H1 (cell line): ENCODE measurements at regions not wholly inside any gene's neighbourhood (a gene's known extent, or its start where the extent isn't known, plus 50 kb on each side); places are given as distances from the start of the nearest gene placed in this dataset.

Experiments used
- CTCF ChIA-PET: fragments of 300-600 bp; sonication (Branson Sonifier 250); formaldehyde crosslinking; loops from one replicate; lab custom pipeline; 2021; ENCODE audit not compliant: partially characterized antibody; lab: Charles Lee
- POLR2A ChIA-PET: fragments of 300-600 bp; sonication (Branson Sonifier 250); formaldehyde crosslinking; loops from one replicate; lab custom pipeline; 2021; ENCODE audit warnings: inconsistent platforms; ENCODE audit not compliant: partially characterized antibody; lab: Charles Lee
- DNase-seq, 2 experiments: peaks; one replicate each; pipeline versions ENCODE4 v3.0.0 to v3.0.0-alpha.2; 2010 to 2022; ENCODE audit warnings: low spot score in 2 of 2, low read depth in 1 of 2, mixed read lengths in 1 of 2
- FAIRE-seq: peaks from 2 replicates; lab custom pipeline; 2011; peaks lifted over from hg19 to GRCh38; lab: Jason Lieb, UNC
- H2AFZ ChIP-seq: 2 replicates; pipeline ENCODE4 v1.8.1; 2012; ENCODE audit warnings: low read length, inconsistent platforms
- H2AK5ac ChIP-seq: 2 replicates; pipeline ENCODE4 v1.6.1; 2013; ENCODE audit warnings: low read depth, low read length
- H2BK120ac ChIP-seq: replicated peaks from 2 replicates; pipeline ENCODE3; 2013; ENCODE audit warnings: low read depth, low read length, inconsistent platforms
- H2BK12ac ChIP-seq: 2 replicates; pipeline ENCODE4 v1.6.1; 2013; ENCODE audit warnings: low read depth, low read length
- H2BK15ac ChIP-seq: 2 replicates; pipeline ENCODE4 v1.6.1; 2013; ENCODE audit warnings: low read length
- H2BK20ac ChIP-seq: 2 replicates; pipeline ENCODE4 v1.6.1; 2013; ENCODE audit warnings: low read length
- H2BK5ac ChIP-seq: 2 replicates; pipeline ENCODE4 v1.6.1; 2013; ENCODE audit warnings: low read depth, low read length
- H3K14ac ChIP-seq: 2 replicates; pipeline ENCODE4 v1.6.1; 2013; ENCODE audit warnings: inconsistent platforms; ENCODE audit not compliant: insufficient read length
- H3K18ac ChIP-seq: 2 replicates; pipeline ENCODE4 v1.6.1; 2013; ENCODE audit warnings: low read length; ENCODE audit errors: extremely low read depth
- H3K23ac ChIP-seq: 2 replicates; pipeline ENCODE4 v1.6.1; 2013; ENCODE audit warnings: inconsistent platforms; ENCODE audit not compliant: insufficient read length
- H3K23me2 ChIP-seq: 2 replicates; pipeline ENCODE4 v1.6.1; 2013; ENCODE audit warnings: low read depth, low read length
- H3K27ac ChIP-seq: 2 replicates; pipeline ENCODE4 v1.6.1; 2011; ENCODE audit warnings: low read depth, low read length, inconsistent platforms
- H3K27me3 ChIP-seq, 4 experiments: replicated peaks in 1 of 4; 1 replicate in 1 of 4; 2 replicates in 3 of 4; pipeline versions ENCODE4 v1.6.1 to v1.8.1; 2011 to 2013; ENCODE audit warnings: low read length in 3 of 4, mild to moderate bottlenecking in 3 of 4, inconsistent platforms in 2 of 4, mixed read lengths in 2 of 4, moderate library complexity in 1 of 4; ENCODE audit not compliant: control insufficient read depth in 3 of 4, insufficient read depth in 3 of 4; ENCODE audit errors: extremely low read depth in 1 of 4
- H3K36me3 ChIP-seq, 4 experiments: 2 replicates each; pipeline versions ENCODE4 v1.6.1 to v1.8.1; 2011 to 2013; ENCODE audit warnings: mild to moderate bottlenecking in 4 of 4, low read length in 3 of 4, moderate library complexity in 2 of 4, control low read depth in 1 of 4, inconsistent platforms in 1 of 4; ENCODE audit not compliant: insufficient read depth in 4 of 4, control insufficient read depth in 2 of 4
- H3K4ac ChIP-seq: replicated peaks from 2 replicates; pipeline ENCODE3; 2013; ENCODE audit warnings: low read length, low read depth, mixed read lengths, inconsistent platforms; ENCODE audit not compliant: insufficient read length
- H3K4me1 ChIP-seq, 4 experiments: replicated peaks in 1 of 4; 1 replicate in 1 of 4; 2 replicates in 3 of 4; pipeline versions ENCODE4 v1.6.1 to v1.8.1; 2011 to 2013; ENCODE audit warnings: low read length in 3 of 4, inconsistent platforms in 2 of 4, mixed read lengths in 1 of 4; ENCODE audit not compliant: insufficient read depth in 4 of 4, control insufficient read depth in 3 of 4
- H3K4me2 ChIP-seq, 2 experiments: 2 replicates each; pipeline versions ENCODE4 v1.6.1 to v1.8.1; 2011 to 2013; ENCODE audit warnings: low read depth in 2 of 2, low read length in 2 of 2, control low read depth in 1 of 2, inconsistent platforms in 1 of 2, mild to moderate bottlenecking in 1 of 2; ENCODE audit not compliant: insufficient read depth in 1 of 2
- H3K4me3 ChIP-seq, 4 experiments: fragments of 200-600, 300-600 bp in 1 of 4; sonication (generic), shearing (Covaris generic), sonication (Bioruptor Twin) in 1 of 4; 2 replicates each; pipeline versions ENCODE4 v1.5.1 to v1.8.1; 2011 to 2016; ENCODE audit warnings: low read length in 4 of 4, low read depth in 3 of 4, control low read depth in 2 of 4, inconsistent platforms in 2 of 4, mild to moderate bottlenecking in 2 of 4, mixed read lengths in 1 of 4, moderate library complexity in 1 of 4; ENCODE audit not compliant: insufficient read depth in 2 of 4; ENCODE audit errors: extremely low read depth in 1 of 4
- H3K56ac ChIP-seq: replicated peaks from 2 replicates; pipeline ENCODE3; 2013; ENCODE audit warnings: low read depth, mild to moderate bottlenecking, mixed read lengths, low read length, inconsistent platforms; ENCODE audit not compliant: insufficient read length
- H3K79me1 ChIP-seq: 2 replicates; pipeline ENCODE4 v1.6.1; 2013; ENCODE audit warnings: low read depth, low read length, control low read depth
- H3K79me2 ChIP-seq, 2 experiments: 2 replicates each; pipeline versions ENCODE4 v1.6.1 to v1.8.1; 2012 to 2013; ENCODE audit warnings: low read length in 2 of 2, mild to moderate bottlenecking in 2 of 2, inconsistent platforms in 1 of 2; ENCODE audit not compliant: insufficient read depth in 2 of 2, control insufficient read depth in 1 of 2
- H3K9ac ChIP-seq, 4 experiments: replicated peaks in 1 of 4; 1 replicate in 1 of 4; 2 replicates in 3 of 4; pipeline versions ENCODE4 v1.6.1 to v1.8.1; 2011 to 2013; ENCODE audit warnings: low read depth in 3 of 4, low read length in 3 of 4, control low read depth in 2 of 4, mild to moderate bottlenecking in 2 of 4, moderate library complexity in 2 of 4, inconsistent platforms in 1 of 4; ENCODE audit errors: extremely low read depth in 1 of 4
- H3K9me3 ChIP-seq, 2 experiments: 2 replicates each; pipeline versions ENCODE4 v1.6.1 to v1.8.1; 2012 to 2013; ENCODE audit warnings: mild to moderate bottlenecking in 2 of 2, moderate library complexity in 2 of 2, control low read depth in 1 of 2, inconsistent platforms in 1 of 2, low read depth in 1 of 2, low read length in 1 of 2, mixed read lengths in 1 of 2; ENCODE audit not compliant: insufficient read depth in 2 of 2
- H4K20me1 ChIP-seq, 2 experiments: replicated peaks in 1 of 2; 2 replicates each; pipeline versions ENCODE3 to v1.8.1; 2011 to 2013; ENCODE audit warnings: inconsistent platforms in 2 of 2, low read length in 2 of 2, mild to moderate bottlenecking in 1 of 2; ENCODE audit not compliant: insufficient read depth in 2 of 2, control insufficient read depth in 1 of 2
- H4K5ac ChIP-seq: 2 replicates; pipeline ENCODE4 v1.6.1; 2013; ENCODE audit warnings: low read length, low read depth, mixed read lengths, inconsistent platforms; ENCODE audit not compliant: insufficient read length
- H4K8ac ChIP-seq: 2 replicates; pipeline ENCODE4 v1.8.0; 2013; ENCODE audit warnings: mild to moderate bottlenecking, moderate library complexity, low read length, inconsistent platforms; ENCODE audit not compliant: insufficient read depth; ENCODE audit errors: extremely low read depth
- H4K91ac ChIP-seq: replicated peaks from 2 replicates; pipeline ENCODE3; 2013; ENCODE audit warnings: low read length, mixed read lengths, inconsistent platforms; ENCODE audit not compliant: insufficient read length
- ASH2L ChIP-seq: fragments of 200-600, 300-600 bp; sonication (generic); IDR thresholded peaks from one replicate; pipeline ENCODE4 v1.7.1; 2017; ENCODE audit warnings: low read length
- BACH1 ChIP-seq: IDR thresholded peaks from 2 replicates; pipeline ENCODE4 v1.6.1; 2012; ENCODE audit warnings: low read length, improper control_type of control experiment
- CBX8 ChIP-seq: fragments of 300-800, 300-1000 bp; sonication (generic); IDR thresholded peaks from 2 replicates; pipeline ENCODE4 v1.7.1; 2016; ENCODE audit warnings: low read depth, low read length, borderline replicate concordance
- CHD1 ChIP-seq: IDR thresholded peaks from 2 replicates; pipeline ENCODE4 v1.6.1; 2012; ENCODE audit warnings: low read depth, low read length, improper control_type of control experiment
- EZH2 ChIP-seq: fragments of 200-600 bp; sonication (generic); IDR thresholded peaks from 2 replicates; pipeline ENCODE4 v1.7.1; 2012; ENCODE audit warnings: low read depth, mild to moderate bottlenecking, moderate library complexity, low read length, inconsistent platforms; ENCODE audit not compliant: severe bottlenecking
- FOSL1 ChIP-seq: IDR thresholded peaks from 2 replicates; pipeline ENCODE4 v1.6.1; 2011; ENCODE audit warnings: mild to moderate bottlenecking, low read depth, low read length, moderate library complexity; ENCODE audit not compliant: insufficient read depth
- KDM4A ChIP-seq: IDR thresholded peaks from one replicate; pipeline ENCODE4 v1.7.1; 2012; ENCODE audit warnings: low read depth, mild to moderate bottlenecking, moderate library complexity, low read length, inconsistent platforms; ENCODE audit not compliant: severe bottlenecking
- RAD21 ChIP-seq, 2 experiments: IDR thresholded peaks in 1 of 2; conservative IDR thresholded peaks in 1 of 2; 2 replicates each; pipeline ENCODE4 v1.6.1; 2011; ENCODE audit warnings: low read depth in 2 of 2, low read length in 2 of 2, improper control_type of control experiment in 1 of 2, inconsistent platforms in 1 of 2, mild to moderate bottlenecking in 1 of 2, moderate library complexity in 1 of 2
- SIRT6 ChIP-seq: IDR thresholded peaks from one replicate; pipeline ENCODE4 v1.7.1; 2012; ENCODE audit warnings: low read length, inconsistent platforms
- TAF1 ChIP-seq: IDR thresholded peaks from 2 replicates; pipeline ENCODE4 v1.6.1; 2011; ENCODE audit warnings: mild to moderate bottlenecking, low read depth, low read length
- TCF12 ChIP-seq: IDR thresholded peaks from 2 replicates; pipeline ENCODE4 v1.6.1; 2011; ENCODE audit warnings: low read depth, mild to moderate bottlenecking, low read length
- USF2 ChIP-seq: IDR thresholded peaks from 2 replicates; pipeline ENCODE4 v1.6.1; 2011; ENCODE audit warnings: low read length, improper control_type of control experiment
- ZNF274 ChIP-seq: IDR thresholded peaks from 2 replicates; pipeline ENCODE4 v1.7.0; 2012; ENCODE audit warnings: low read length, borderline replicate concordance; ENCODE audit errors: extremely low read depth

GRCh38 chr6:74674377-74674776 lies 531.5 kb downstream of the COL12A1 start:
- no peak overlapping the region for H3K9ac ChIP-seq
- no peak overlapping the region for H3K18ac ChIP-seq
- no peaks in the 10 kb centered on the region for H4K20me1 ChIP-seq
- FAIRE-seq (no peak), DNase-seq (no peak)
- no peak overlapping the region for H3K23ac ChIP-seq
- no peak overlapping the region for H4K5ac ChIP-seq
- H4K91ac ChIP-seq, result no peak overlapping the region
- no peaks in the 10 kb centered on the region for H3K27me3 ChIP-seq
- ChIA-PET CTCF (no interaction called here), POLR2A (no interaction called here)
- H3K4me3 ChIP-seq, result no peak overlapping the region
- no peak overlapping the region for H3K4ac ChIP-seq
- no peak overlapping the region for H2BK5ac ChIP-seq
- no peak overlapping the region for H3K27ac ChIP-seq
- no peak overlapping the region for H2AFZ ChIP-seq
- TF ChIP-seq ZNF274 (no peak), CBX8 (no peak), FOSL1 (no peak), TAF1 (no peak), SIRT6 (no peak), ASH2L (no peak), EZH2 (no peak), TCF12 (no peak), CHD1 (no peak), KDM4A (no peak), RAD21 (IDR thresholded peaks at IDR 0.05 in 1 of 2, conservative IDR thresholded peaks at IDR 0.05 in 1 of 2; ENCODE audit: low read depth in 2 of 2, low read length in 2 of 2) (no peak), USF2 (no peak), BACH1 (no peak)
- H3K4me1 ChIP-seq, result no peaks in the 10 kb centered on the region
- no peak overlapping the region for H3K14ac ChIP-seq
- H2BK15ac ChIP-seq, result no peak overlapping the region
- no peak overlapping the region for H3K4me2 ChIP-seq
- H3K36me3 ChIP-seq, result no peaks in the 10 kb centered on the region
- no peak overlapping the region for H2BK20ac ChIP-seq
- H3K79me2 ChIP-seq, result no peaks in the 10 kb centered on the region
- H4K8ac ChIP-seq, result no peak overlapping the region
- no peak overlapping the region for H2BK12ac ChIP-seq
- H3K23me2 ChIP-seq, result no peaks in the 10 kb centered on the region
- no peaks in the 10 kb centered on the region for H3K9me3 ChIP-seq
- H3K56ac ChIP-seq, result no peak overlapping the region
- H3K79me1 ChIP-seq, result no peaks in the 10 kb centered on the region
- H2AK5ac ChIP-seq, result no peak overlapping the region
- H2BK120ac ChIP-seq, result no peak overlapping the region
